Activated CD8-positive, alpha-beta memory T cell treated with anti-CD3 and anti-CD28 coated beads, Interleukin-2, amount 50 U/mL, for 24 hours (primary cell): ENCODE measurements at regions not wholly inside any gene's neighbourhood (a gene's known extent, or its start where the extent isn't known, plus 50 kb on each side); places are given as distances from the start of the nearest gene placed in this dataset.
"Not testable (repeated sequence)": the region's sequence is repeated elsewhere in the genome, so short reads cannot be mapped to it uniquely, and the experiment has no call there.

Experiments used
- DNase-seq: peaks from one replicate; pipeline ENCODE4 v3.0.0-alpha.2; 2020; ENCODE audit errors: extremely low read depth

DNA sequence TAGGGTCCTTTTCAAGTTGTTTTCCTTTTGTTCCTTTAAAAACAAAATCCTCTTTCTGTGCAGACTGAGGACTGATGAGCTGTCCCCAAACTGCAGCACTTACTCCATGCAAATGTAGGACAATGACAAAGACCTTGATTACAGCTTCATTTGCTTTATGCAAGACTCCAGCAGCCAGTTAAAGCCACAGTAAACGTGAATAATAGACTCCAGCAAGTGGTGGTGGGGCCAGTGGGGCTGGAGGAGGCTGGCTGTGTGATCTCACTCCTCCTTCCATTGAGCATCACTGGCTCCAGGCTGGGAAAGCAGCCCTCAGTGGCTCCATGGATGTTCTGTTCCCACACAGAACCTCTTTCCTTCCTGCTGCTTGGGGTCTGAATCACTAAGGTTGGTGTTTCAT lies 306.0 kb upstream of the CELF4 start:
- no peak for DNase-seq

- no peak for DNase-seq
Measured at GRCh38 chr18:37869051-37869450, 303.5 kb upstream of the CELF4 start.

DNA sequence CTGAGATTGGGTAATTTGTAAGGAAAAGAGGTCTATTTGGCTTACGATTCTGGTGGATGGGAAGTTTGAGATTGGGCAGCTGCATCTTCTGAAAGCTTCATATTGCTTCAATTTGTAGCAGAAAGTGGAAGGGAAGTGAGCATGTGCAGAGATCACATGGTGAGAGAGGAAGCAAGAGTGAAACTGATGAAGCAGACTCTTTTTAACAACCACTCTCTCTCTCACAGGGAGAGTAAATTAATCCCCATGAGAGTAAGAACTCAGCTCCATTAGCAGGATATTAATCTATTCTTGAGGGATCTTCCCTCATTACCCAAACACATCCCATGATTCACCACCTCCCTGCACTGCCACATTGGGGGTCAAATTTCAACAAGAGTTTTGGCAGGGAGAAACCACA lies 298.5 kb upstream of the CELF4 start:
- DNase-seq = no peak

DNA sequence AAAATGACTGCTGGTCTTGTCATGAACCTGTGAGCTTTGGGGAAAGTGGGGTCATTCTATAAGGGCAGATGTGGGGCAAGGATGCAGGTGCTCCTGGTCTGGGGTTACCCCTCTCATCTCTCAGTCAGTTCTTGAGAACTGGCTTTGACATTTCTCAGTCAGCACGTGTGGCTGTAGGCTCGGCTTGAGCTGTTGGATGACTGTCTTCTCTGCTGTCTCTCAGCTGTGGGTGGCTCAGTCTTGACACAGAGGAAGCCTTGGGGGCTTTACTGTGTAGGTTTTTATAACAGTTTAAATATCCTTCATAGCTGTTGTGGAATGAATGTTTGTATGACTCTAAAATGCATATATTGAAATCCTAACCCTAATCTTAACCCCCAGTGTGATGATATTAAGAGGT lies 296.4 kb upstream of the CELF4 start:
- no peak for DNase-seq

DNA sequence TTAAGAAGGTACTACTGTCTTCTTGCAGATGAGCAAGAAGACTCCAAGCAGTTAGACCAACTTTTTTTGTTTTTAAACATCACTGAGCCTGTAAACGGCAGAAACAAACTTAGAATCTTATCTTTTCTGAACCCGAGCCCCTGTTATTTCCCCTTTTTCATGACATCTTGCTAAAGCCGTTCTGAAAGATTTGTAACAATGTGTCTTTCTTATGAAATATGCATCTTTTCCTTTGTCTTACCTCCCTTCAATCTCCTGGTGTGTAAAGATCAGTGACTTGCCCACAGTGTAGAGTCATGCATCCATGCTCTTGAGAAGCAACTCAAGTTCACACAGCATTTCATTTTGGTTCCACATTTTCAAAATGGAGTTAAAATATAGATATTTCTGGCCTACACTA lies 288.8 kb upstream of the CELF4 start:
- no peak for DNase-seq

DNA sequence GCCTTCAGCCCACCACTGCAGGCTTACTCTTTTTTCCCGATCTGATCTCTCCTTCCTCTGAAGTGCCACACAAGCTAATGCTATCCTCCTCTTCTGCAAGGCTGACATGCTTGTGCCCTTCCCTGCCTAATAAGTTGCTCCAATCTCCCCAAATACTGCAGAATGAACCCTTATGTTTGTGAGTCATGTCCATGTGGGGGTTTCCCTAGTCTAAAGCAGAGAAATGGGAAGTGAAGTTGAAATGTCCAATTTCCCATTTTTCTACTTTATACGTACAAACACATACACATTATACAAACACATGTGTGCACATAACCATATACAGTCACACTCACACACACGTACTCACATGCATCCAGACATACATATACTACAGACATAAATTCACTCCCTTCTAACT lies 288.1 kb upstream of the CELF4 start:
- no peak for DNase-seq

GRCh38 chr18:37852464-37852863 lies 286.9 kb upstream of the CELF4 start:
- DNase-seq = no peak

GRCh38 chr18:37847544-37847943 lies 281.9 kb upstream of the CELF4 start:
- DNase-seq = no peak

DNA sequence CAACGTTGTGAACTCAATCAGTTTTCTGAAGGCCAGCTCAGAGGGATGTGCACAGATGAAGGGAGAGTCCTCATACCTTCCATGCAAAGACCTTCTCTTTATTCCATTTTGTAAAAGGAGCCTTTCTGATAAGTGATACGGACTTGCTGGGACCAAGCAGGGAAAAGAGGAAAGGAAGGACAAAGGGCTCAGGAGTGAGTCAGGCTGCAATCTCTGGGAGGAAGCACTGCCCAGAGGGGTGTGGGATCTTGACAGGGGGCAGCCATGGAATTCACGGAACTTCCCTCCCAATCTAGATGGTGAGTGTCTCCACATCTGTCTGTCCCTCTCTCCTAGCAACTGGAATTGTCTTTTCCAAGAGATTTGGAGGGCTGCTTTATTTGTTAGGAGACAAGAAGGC lies 281.4 kb upstream of the CELF4 start:
- no peak for DNase-seq

DNA sequence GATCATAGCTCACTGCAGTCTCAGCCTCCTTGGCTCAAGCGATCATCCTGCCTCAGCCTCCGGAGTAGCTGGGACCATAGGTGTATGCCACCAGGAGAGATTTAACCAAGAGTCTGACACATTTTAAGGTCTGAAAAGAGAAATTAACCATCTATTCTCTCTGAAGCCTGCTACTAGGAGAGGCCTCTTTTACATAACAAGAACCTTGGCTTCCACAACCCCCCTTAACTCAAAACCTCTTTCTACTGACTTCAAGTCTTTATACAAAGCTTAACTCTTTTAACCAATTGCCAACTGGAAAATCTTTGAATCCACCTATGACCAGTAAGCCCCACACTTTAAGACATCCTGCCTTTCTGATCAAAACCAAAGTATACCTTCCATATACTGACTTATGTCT lies 279.9 kb upstream of the CELF4 start:
- DNase-seq = no peak

DNA sequence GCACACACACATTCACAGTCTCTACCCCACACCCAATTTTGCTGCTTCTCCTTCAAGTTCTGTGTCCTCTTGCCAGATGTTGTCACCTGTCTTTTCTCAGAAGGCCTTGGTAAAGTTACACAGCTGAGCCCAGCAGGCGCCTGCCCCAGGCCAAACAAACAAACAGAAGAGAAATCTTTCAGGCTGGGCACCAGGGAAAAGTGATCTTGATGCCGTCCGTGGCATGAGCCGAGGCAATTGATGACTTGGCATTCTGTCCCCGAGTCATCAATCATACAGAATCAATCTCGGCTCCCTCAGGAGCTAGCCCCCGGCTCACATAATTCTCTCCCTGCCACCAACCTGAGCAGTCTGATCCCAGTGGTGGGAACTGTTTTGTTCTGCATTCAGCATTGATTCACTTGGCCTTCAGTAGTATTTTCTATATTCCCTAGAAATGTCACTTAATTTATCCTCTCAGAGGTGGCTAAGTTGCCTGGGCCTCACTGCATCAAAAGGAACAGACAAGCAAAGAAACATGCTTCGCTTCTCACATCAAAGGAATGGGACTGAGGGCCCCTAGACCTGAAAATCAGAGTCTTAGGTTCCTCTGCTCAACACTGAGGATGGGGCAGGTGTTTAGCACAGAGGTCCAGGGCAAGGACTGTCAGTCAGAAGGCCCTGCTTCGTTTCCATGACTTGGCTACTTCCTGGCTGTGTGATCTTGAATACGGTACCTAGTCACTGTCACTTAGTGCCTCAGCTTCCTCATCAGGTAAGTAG lies 278.8 kb upstream of the CELF4 start:
- DNase-seq = no peak

GRCh38 chr18:37838083-37838482 lies 272.5 kb upstream of the CELF4 start:
- no peak for DNase-seq

- DNase-seq = no peak
Measured at GRCh38 chr18:37836071-37836970, 270.7 kb upstream of the CELF4 start.

GRCh38 chr18:37832010-37832695 lies 266.6 kb upstream of the CELF4 start:
- not testable (repeated sequence) for DNase-seq

DNA sequence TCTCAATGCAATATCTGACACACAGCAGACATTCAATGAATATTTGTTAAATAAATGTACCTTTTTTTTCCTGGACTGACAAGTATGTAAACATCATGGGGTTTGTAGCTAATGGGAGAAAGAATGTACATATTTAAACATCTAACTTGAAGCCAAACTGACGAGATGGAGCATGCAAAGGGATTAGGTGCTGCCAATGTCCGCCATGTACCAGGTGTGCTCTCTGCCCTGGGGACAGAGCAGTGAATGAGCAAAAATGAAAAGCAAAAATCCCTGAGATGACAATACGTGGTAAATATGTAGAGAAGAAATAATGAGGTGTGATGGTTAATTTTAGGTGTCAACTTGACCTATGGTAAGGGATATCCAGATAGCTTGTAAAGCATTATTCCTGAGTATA lies 247.4 kb upstream of the CELF4 start:
- DNase-seq = no peak

GRCh38 chr18:37805773-37806404 lies 240.3 kb upstream of the CELF4 start:
- DNase-seq = no peak

GRCh38 chr18:37796823-37797349 lies 231.3 kb upstream of the CELF4 start:
- DNase-seq = no peak

GRCh38 chr18:37787452-37787851 lies 221.9 kb upstream of the CELF4 start:
- DNase-seq = no peak

DNA sequence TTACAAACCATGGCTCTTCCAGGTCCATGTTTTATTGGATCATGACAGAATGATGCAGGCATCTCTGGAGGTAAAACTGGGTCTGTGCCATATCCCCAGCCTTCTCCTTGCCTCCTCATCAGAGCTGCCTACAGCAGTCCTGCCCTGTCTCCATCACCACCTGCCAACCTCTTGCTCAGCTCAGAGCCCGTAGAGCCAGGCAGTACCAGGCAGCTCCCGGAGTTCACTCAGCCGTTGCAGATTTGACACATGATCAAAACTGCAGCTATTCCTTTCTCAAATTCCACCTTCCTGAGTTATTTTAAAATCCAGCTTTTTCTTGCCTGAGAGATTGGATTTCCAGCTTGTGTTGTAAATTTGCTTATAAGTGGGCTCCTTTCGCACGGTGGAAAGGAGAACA lies 218.2 kb upstream of the CELF4 start:
- no peak for DNase-seq

DNA sequence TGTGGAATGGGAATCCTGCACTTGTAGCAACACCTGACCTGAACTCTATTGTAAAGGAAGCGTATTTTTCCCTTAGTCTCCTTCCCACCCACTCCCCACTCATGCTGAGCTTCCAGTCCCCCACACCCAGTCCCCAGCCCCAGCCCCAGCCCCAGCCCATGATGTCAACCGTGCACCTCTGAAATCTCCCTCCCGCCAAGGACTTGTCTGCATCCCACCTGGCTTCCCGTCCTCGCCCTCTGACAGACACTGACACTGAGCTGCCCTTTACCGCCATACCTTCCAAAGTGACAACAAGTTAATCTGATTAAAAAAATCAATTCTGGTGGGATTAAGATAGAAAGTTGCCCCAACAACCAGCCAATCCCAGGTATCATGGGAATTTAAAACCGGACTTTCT lies 213.6 kb upstream of the CELF4 start:
- no peak for DNase-seq

- no peak for DNase-seq
Measured at GRCh38 chr18:37778417-37779165, 213.0 kb upstream of the CELF4 start.
